HS-27A (cell line): ENCODE measurements at regions not wholly inside any gene's neighbourhood (a gene's known extent, or its start where the extent isn't known, plus 50 kb on each side); places are given as distances from the start of the nearest gene placed in this dataset.

Experiments used
- DNase-seq: peaks from one replicate; pipeline ENCODE4 v3.0.0-alpha.2; 2012; ENCODE audit warnings: low read depth, missing footprints

GRCh38 chrX:17922303-17922702 lies 61.2 kb upstream of the RAI2 start:
- no peak for DNase-seq

- DNase-seq, result no peak
These were observed 58.9 kb upstream of the RAI2 start for GRCh38 chrX:17919896-17920446.

GRCh38 chrX:17917945-17918577 lies 57.0 kb upstream of the RAI2 start:
- no peak for DNase-seq

GRCh38 chrX:17913801-17914200 lies 52.7 kb upstream of the RAI2 start:
- DNase-seq, result no peak
